Activated CD8-positive, alpha-beta memory T cell treated with anti-CD3 and anti-CD28 coated beads, Interleukin-2, amount 10 ng/mL, durations not matched to agents 7 days and 5 days (primary cell): ENCODE measurements at regions not wholly inside any gene's neighbourhood (a gene's known extent, or its start where the extent isn't known, plus 50 kb on each side); places are given as distances from the start of the nearest gene placed in this dataset.
A peak's percentile ranks its signal among the peaks of the same experiment; 100 is the strongest.
"Not testable (repeated sequence)": the region's sequence is repeated elsewhere in the genome, so short reads cannot be mapped to it uniquely, and the experiment has no call there.

Experiments
- ATAC-seq: fragments of 150-1000 bp; cut with Tn5 transposase; one replicate; pipeline ENCODE4 v1.10.0; 2021; ENCODE audit warnings: moderate library complexity
- CTCF ChIA-PET: fragments of 350-600 bp; sonication (Branson Sonifier 250); formaldehyde crosslinking; loops from one replicate; lab custom pipeline; 2021; ENCODE audit warnings: antibody characterized with exemption; lab: Charles Lee
- DNase-seq: peaks from one replicate; pipeline ENCODE4 v3.0.0-alpha.2; 2020
- H3K27ac Mint-ChIP-seq: one replicate; pipeline ENCODE4 v1.8.0; 2021; ENCODE audit warnings: mild to moderate bottlenecking, mixed read lengths
- H3K27me3 Mint-ChIP-seq: one replicate; pipeline ENCODE4 v1.8.0; 2021; ENCODE audit warnings: mixed read lengths
- H3K36me3 Mint-ChIP-seq: one replicate; pipeline ENCODE4 v1.8.0; 2021; ENCODE audit warnings: mild to moderate bottlenecking, mixed read lengths
- H3K4me1 Mint-ChIP-seq: one replicate; pipeline ENCODE4 v1.8.0; 2021; ENCODE audit warnings: mixed read lengths
- H3K4me3 Mint-ChIP-seq: one replicate; pipeline ENCODE4 v1.8.0; 2021; ENCODE audit warnings: mild to moderate bottlenecking, moderate library complexity, mixed read lengths
- H3K9me3 Mint-ChIP-seq: one replicate; pipeline ENCODE4 v1.8.0; 2022; ENCODE audit warnings: low read depth, mixed read lengths

DNA sequence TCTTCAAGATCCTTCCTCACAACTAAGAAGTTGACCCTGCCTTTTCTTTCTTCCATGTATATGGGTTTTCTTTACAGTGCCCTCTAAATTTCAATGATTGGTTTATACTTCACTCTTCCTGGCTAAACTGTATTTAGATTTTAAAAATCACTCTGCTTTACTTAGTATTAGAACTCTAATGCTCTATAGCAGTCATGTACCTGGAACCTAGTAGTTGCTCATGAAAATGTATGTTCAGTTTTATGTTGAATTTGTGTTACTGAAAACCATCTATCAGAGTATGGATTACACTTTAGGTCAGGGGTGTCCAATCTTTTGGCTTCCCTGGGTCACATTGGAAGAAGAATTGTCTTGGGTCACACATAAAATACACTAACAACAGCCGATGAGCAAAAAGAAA is 1024.3 kb downstream of the NR2F1-AS1 start:
- H3K4me3 Mint-ChIP-seq = no peak overlapping the region
- H3K27ac Mint-ChIP-seq = no peak overlapping the region
- H3K9me3 Mint-ChIP-seq = peaks cover 4% of the 10 kb centered on the region
- no peaks in the 10 kb centered on the region for H3K36me3 Mint-ChIP-seq
- H3K27me3 Mint-ChIP-seq = no peaks in the 10 kb centered on the region
- CTCF ChIA-PET = no interaction called here
- DNase-seq = no peak
- no peaks in the 10 kb centered on the region for H3K4me1 Mint-ChIP-seq
- ATAC-seq = no peak

DNA sequence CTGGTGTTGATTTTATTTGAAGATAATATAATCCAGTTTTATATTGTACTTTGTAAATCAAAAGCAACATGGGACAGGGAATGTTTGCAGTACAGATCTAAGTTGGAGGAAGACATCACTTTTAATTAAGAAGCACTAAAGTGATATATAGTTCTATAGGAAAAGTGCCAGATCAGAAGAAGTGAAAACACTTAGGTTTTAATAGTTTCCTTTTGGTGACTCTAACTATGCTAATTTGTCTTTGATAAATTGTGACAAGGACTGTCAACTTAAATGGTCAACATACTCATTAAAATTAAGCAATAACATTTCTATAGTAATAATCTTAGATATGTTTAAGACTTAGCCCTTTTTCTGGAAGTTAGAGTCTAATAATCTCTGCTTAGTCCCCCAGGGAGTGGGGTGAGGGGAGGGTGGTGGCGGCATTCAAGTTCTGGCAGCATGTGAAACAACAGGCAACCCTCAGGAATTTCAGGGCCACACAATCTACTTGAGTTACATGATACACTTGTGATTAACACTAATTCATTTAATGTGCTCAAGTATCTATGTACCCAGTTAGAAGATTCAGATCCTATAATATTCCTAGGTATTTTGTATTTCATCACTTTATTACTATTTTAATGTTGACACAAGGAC is 1026.5 kb downstream of the NR2F1-AS1 start:
- no peaks in the 10 kb centered on the region for H3K36me3 Mint-ChIP-seq
- no peak overlapping the region for H3K27ac Mint-ChIP-seq
- no peaks in the 10 kb centered on the region for H3K27me3 Mint-ChIP-seq
- CTCF ChIA-PET = no interaction called here
- ATAC-seq (no peak), DNase-seq (no peak)
- peaks cover 4% of the 10 kb centered on the region for H3K9me3 Mint-ChIP-seq
- no peaks in the 10 kb centered on the region for H3K4me1 Mint-ChIP-seq
- no peak overlapping the region for H3K4me3 Mint-ChIP-seq

DNA sequence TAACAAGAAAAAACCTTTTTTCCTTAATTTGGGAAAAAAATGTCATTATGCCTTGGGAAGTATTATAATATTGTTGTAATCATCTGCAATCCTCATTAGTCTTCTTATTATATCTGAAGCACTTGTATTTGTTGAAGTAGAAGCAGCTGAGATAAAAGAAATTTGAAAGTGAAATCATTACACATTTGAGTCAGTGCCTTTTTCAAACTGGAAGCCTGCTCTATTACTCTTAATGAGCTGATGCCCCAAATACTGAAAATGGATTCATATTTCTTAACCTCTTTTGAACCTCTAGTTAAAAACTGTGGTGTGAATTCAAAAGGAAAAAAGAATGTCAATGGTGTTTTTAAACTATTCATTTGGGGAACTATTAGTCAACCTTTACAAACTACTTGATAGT is 1027.7 kb downstream of the NR2F1-AS1 start:
- CTCF ChIA-PET = no interaction called here
- H3K9me3 Mint-ChIP-seq = peaks cover 4% of the 10 kb centered on the region
- ATAC-seq = no peak
- DNase-seq = no peak
- H3K4me3 Mint-ChIP-seq = no peak overlapping the region
- H3K4me1 Mint-ChIP-seq = no peaks in the 10 kb centered on the region
- no peaks in the 10 kb centered on the region for H3K27me3 Mint-ChIP-seq
- H3K36me3 Mint-ChIP-seq = no peaks in the 10 kb centered on the region
- no peak overlapping the region for H3K27ac Mint-ChIP-seq

DNA sequence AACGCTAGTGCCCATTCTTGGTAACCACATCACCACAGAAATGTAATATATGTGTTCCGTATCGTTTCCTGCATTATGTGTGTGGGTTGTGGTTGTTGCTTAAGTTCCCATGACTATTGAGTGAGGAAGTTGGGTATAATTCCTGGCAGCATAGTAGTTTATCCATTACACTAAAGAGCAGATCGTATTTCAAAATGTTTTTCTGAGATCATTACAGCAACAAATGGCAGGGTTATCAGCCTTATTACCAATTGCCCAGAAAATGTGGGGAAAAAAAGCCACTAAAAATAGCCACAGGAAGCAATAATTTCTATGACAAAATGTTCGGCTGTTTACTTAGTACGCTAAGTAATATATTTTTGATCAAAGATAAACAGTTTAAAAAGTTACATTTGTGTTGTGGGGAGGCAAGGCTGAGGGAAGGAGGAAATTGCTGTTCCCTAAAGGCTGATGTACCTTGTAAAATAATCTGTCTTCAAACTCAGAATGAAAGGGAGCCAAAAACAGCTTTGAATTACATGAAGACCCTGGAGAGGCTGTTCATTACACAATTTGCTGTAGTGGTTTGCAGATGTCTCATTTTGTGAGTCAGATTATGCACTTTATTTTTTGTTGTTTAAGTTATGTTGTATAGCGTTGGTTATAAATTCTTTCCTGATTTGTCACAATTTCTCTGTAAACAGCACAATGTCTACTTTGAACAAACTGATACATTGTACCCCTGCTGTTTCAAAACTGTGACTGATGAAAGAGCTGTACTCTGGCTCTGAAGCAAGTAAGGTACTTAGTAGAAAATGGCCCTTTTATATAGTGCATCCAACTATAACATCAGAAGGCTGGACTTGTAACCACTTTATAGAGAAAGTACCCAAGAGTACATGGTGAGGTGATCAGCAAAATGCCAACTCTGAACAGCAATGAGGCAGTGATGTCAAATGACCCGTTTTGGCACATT is 1028.5 kb downstream of the NR2F1-AS1 start:
- peaks cover 4% of the 10 kb centered on the region for H3K9me3 Mint-ChIP-seq
- DNase-seq (no peak), ATAC-seq (no peak)
- no peak overlapping the region for H3K27ac Mint-ChIP-seq
- no peaks in the 10 kb centered on the region for H3K4me1 Mint-ChIP-seq
- CTCF ChIA-PET = no interaction called here
- no peaks in the 10 kb centered on the region for H3K36me3 Mint-ChIP-seq
- no peak overlapping the region for H3K4me3 Mint-ChIP-seq
- no peaks in the 10 kb centered on the region for H3K27me3 Mint-ChIP-seq

DNA sequence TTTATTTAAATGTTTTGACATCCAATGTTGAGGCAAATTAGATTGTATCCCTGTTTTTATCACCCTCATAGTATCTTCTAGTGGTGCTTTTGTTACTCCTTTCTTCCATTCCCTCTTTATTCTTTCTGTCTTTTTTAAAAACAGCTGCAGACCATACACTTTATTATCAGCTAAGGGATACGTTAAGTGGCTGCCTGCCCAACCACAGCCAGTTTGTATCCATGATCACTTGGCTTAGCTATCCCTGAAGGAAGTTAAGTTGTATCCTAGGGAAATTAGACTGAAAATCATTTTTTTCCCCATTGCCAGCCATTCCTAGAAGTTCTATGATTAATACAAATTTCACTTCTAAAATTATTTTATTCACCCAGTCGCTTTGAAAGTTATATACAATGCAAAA is 1032.7 kb downstream of the NR2F1-AS1 start:
- Mint-ChIP-seq H3K4me3 (no peak overlapping the region), H3K27me3 (no peaks in the 10 kb centered on the region), H3K9me3 (no peaks in the 10 kb centered on the region), H3K27ac (no peak overlapping the region), H3K36me3 (no peaks in the 10 kb centered on the region), H3K4me1 (no peaks in the 10 kb centered on the region)
- CTCF ChIA-PET = no interaction called here
- DNase-seq = no peak
- ATAC-seq = no peak

DNA sequence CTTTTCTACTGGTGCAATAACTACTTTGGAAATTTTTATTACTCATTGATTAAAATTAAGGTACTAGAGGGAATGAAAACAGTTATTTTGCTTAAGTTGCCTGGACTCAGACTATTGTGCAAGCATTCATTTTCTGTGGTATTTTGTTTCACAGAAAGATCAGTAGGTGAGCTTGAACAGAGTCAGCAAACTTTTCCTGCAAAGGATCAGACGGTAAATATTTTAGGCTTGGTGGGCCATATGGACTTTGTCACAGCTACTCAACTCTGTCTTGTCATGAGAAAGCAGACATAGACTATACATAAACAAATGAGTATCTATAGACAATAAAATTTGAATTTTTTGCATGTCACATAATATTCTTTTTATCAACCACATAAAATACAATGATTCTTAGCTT is 1036.4 kb downstream of the NR2F1-AS1 start:
- CTCF ChIA-PET = no interaction called here
- H3K4me3 Mint-ChIP-seq = no peak overlapping the region
- H3K27me3 Mint-ChIP-seq = no peaks in the 10 kb centered on the region
- no peak for ATAC-seq
- H3K4me1 Mint-ChIP-seq = no peaks in the 10 kb centered on the region
- DNase-seq = no peak
- H3K36me3 Mint-ChIP-seq = no peaks in the 10 kb centered on the region
- no peak overlapping the region for H3K27ac Mint-ChIP-seq
- H3K9me3 Mint-ChIP-seq = peaks cover 2% of the 10 kb centered on the region

DNA sequence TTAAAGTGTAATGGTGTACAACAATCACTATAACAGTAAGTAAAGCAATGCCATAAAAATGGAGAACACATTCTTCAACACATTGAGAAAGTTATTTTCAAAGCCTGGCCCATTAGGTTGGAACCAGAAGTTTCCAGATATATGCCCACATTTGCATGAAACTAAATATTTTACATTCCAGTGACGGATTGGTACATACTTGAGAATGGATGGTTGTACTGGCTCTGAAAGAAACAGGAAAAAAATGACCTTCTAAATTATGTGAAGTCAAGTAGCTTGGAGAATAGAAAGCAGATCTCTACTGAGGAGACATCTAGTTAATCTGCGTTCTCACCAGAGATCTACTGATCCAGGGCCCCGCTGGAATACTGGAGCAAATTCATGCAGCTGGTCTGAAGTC is 1037.0 kb downstream of the NR2F1-AS1 start:
- CTCF ChIA-PET = no interaction called here
- Mint-ChIP-seq H3K4me1 (no peaks in the 10 kb centered on the region), H3K4me3 (no peak overlapping the region), H3K36me3 (no peaks in the 10 kb centered on the region), H3K9me3 (peaks cover 2% of the 10 kb centered on the region), H3K27me3 (no peaks in the 10 kb centered on the region), H3K27ac (no peak overlapping the region)
- no peak for DNase-seq
- ATAC-seq = no peak

DNA sequence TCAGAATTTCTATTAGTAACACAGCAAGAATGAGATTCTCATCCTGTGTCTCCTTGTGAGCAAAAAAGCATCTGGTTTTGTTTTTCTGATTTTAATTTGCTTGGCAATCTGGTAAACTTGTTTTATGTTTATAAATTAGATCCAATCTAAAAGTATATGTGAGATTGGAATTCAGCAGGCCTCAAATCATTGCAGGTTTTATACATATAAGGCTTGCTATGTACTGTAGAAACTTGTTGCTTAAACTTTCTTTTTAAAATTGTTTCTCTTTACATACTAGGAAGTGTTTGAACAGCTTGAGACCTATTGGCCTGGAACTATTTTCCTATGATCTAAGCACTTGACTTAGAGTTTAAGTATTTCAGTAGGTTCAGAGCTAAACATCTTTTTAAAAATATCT is 1037.8 kb downstream of the NR2F1-AS1 start:
- Mint-ChIP-seq H3K27me3 (no peaks in the 10 kb centered on the region), H3K27ac (no peak overlapping the region), H3K4me3 (no peak overlapping the region), H3K4me1 (no peaks in the 10 kb centered on the region), H3K9me3 (peaks cover 2% of the 10 kb centered on the region), H3K36me3 (no peaks in the 10 kb centered on the region)
- CTCF ChIA-PET = no interaction called here
- DNase-seq (no peak), ATAC-seq (no peak)

DNA sequence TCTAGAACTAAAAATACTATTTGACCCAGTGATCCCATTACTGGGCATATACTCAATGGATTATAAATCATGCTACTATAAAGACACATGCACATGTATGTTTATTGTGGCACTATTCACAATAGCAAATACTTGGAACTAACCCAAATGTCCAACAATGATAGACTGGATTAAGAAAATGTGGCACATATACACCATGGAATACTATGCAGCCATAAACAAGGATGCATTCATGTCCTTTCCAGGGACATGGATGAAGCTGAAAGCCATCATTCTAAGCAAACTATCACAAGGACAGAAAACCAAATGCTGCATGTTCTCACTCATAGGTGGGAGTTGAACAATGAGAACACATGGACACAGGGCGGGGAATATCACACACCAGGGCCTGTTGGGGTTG is 1039.0 kb downstream of the NR2F1-AS1 start:
- CTCF ChIA-PET, H3K9me3 Mint-ChIP-seq, H3K4me3 Mint-ChIP-seq, H3K27me3 Mint-ChIP-seq, H3K4me1 Mint-ChIP-seq, DNase-seq, H3K36me3 Mint-ChIP-seq, ATAC-seq, H3K27ac Mint-ChIP-seq: not testable (repeated sequence)

DNA sequence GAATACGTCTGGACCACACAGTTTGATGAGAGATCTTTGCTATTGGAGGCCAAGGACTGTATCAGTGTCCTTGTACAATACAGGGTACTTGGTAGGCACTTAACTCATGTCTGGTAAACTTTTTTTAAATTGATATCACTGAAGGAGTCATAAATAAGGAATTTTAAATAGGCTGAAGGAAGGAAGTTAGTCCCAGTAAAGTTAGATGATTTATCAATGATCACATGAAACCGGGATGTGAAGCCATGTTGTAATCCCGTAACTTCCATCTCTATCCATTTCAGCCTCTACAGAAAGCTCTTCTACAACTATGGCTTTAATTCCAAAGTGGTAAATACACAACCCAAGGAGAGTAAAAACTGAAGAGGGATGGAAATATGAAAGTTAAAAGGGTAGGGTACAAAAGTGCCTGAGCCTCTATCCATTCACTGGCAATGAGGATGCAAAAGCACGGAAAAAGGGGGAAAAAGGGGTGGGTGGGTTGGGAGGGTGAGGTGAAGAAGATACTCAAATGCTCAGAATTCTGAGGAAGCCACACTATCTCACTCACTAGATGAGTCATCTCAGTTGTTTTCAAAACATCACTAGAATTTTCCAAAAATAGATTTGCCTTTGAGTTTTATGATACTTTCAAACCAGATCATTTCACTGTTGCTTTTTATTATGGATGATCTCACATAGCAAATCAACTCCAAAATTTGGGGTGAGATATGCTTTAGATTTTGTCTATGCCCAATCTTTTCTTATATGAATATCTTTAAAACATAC is 1053.5 kb downstream of the NR2F1-AS1 start:
- CTCF ChIA-PET = no interaction called here
- Mint-ChIP-seq H3K27ac (no peak overlapping the region), H3K27me3 (no peaks in the 10 kb centered on the region), H3K4me1 (no peaks in the 10 kb centered on the region), H3K9me3 (peaks cover 5% of the 10 kb centered on the region), H3K4me3 (no peak overlapping the region), H3K36me3 (no peaks in the 10 kb centered on the region)
- DNase-seq (no peak), ATAC-seq (no peak)

DNA sequence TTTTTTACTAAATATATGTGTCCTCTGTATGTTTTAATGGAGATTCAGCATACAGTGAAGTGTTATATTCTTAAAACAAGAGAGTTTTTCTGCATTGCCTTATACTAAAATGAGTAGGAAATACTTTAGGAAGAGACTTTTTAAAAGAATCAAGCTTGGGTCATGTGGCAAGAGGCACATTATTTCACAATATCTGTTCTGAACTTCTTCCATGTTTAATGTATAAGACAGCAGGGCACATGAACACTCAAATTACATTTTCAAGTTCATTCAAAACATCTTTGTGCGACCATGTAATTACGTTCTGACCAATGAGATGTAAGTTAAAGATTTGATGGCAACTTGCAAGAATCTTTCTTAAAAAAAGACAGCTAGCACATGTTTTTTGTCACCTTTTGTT is 1055.9 kb downstream of the NR2F1-AS1 start:
- H3K9me3 Mint-ChIP-seq = peaks cover 8% of the 10 kb centered on the region
- H3K36me3 Mint-ChIP-seq = no peaks in the 10 kb centered on the region
- H3K4me3 Mint-ChIP-seq = no peak overlapping the region
- DNase-seq = no peak
- ATAC-seq = no peak
- H3K27ac Mint-ChIP-seq = no peak overlapping the region
- H3K27me3 Mint-ChIP-seq = no peaks in the 10 kb centered on the region
- CTCF ChIA-PET = no interaction called here
- H3K4me1 Mint-ChIP-seq = no peaks in the 10 kb centered on the region

DNA sequence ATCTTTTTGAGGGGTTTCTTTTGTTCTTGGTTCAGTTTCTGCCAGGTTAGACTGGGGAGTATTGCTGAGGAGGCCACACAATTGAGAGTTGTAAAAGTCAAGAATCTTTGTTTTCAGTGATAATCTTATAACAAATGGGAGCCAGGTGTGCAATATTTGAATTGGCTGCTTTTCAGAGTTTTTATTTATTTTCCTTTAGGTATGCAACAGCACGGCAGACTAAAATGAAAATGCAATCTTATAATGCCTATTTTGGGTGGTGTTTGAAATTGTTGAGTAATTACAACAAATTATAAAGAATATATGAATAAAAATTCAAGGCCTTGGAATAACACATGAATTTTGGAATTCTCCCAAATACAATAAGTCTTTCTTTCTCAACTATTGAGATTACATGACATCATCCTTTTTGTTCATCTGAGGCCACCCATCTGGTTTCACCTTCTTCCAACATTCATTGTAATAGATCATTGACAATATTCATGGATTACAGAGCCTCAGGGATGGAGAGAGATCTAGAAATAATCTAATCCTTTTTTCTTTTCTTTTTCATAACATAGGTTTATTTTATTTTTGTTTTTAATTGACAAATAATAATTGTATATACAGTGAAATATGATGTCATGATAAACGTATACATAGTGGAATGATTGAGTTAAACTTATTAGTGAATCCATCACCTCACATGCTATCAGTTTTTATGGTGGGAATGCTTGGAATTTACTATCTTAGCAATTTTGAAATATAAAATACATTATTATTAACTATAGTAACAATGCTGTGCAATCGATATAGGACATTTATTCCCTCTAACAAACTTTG is 1061.0 kb downstream of the NR2F1-AS1 start:
- Mint-ChIP-seq H3K4me1 (peaks cover 2% of the 10 kb centered on the region), H3K27me3 (no peaks in the 10 kb centered on the region), H3K36me3 (no peaks in the 10 kb centered on the region), H3K9me3 (peaks cover 5% of the 10 kb centered on the region), H3K4me3 (no peak overlapping the region), H3K27ac (no peak overlapping the region)
- DNase-seq (no peak), ATAC-seq (no peak)
- CTCF ChIA-PET = no interaction called here

DNA sequence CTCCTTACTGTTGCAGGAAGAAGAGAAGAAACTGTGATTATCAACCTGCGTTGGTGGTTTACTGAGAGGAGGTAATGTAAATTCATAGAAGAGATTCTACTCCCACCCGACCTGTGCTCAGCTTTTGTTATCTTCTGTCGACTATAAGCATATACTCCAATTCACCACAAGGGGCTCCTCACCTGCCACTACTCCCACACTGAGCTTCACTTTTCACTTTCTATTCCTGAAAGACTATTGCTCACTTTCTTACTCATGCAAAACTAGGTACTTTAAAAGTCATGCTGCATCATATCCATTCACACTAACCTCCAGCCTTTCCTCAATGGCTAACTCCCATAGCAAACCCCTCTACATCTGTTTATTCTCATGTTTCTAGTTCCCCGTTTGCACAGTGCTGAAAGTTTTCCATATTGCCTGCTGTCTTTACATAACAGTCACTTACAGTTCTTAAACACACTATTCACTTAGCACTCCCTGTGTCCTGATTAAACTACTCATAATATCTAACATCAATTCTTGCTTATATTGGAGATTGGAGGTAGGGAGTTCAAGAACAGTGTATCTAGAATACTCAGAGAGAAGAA is 1062.6 kb downstream of the NR2F1-AS1 start:
- no peaks in the 10 kb centered on the region for H3K36me3 Mint-ChIP-seq
- no peak overlapping the region for H3K4me3 Mint-ChIP-seq
- CTCF ChIA-PET = interaction anchor here (0.6 to 1.1 kb wide), 2 partner anchors 9 to 10 kb away, joined by 3 read pairs; no protein-coding TSS in a partner anchor
- H3K27ac Mint-ChIP-seq = no peak overlapping the region
- peaks cover 2% of the 10 kb centered on the region for H3K4me1 Mint-ChIP-seq
- no peaks in the 10 kb centered on the region for H3K27me3 Mint-ChIP-seq
- peak; percentile 33 for ATAC-seq
- DNase-seq = no peak
- peaks cover 5% of the 10 kb centered on the region for H3K9me3 Mint-ChIP-seq
